GM21786 (cell line): ENCODE measurements at regions not wholly inside any gene's neighbourhood (a gene's known extent, or its start where the extent isn't known, plus 50 kb on each side); places are given as distances from the start of the nearest gene placed in this dataset.

Source experiments
- ATAC-seq: cut with Tn5 transposase; IDR thresholded peaks from one replicate; pipeline ENCODE4 v1.9.1; 2021; ENCODE audit not compliant: unreplicated experiment

DNA sequence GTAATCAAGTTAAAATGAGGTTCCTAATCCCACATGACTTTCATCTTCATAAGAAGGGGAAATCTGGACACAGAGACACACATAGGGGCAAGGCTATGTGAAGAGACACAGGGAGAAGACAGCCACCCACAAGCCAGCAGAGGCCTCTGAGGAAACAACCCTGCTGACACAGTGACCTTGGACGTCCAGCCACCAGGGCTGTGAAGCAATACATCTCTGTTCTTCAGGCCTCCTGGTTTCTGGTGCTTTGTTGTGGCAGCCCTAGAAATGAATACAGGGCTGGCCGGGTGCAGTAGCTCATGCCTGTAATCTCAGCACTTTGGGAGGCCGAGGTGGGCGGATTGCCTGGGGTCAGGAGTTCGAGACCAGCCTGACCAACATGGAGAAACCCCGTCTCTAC, 183.9 kb downstream of the CXCL12 start:
- ATAC-seq: no peak

DNA sequence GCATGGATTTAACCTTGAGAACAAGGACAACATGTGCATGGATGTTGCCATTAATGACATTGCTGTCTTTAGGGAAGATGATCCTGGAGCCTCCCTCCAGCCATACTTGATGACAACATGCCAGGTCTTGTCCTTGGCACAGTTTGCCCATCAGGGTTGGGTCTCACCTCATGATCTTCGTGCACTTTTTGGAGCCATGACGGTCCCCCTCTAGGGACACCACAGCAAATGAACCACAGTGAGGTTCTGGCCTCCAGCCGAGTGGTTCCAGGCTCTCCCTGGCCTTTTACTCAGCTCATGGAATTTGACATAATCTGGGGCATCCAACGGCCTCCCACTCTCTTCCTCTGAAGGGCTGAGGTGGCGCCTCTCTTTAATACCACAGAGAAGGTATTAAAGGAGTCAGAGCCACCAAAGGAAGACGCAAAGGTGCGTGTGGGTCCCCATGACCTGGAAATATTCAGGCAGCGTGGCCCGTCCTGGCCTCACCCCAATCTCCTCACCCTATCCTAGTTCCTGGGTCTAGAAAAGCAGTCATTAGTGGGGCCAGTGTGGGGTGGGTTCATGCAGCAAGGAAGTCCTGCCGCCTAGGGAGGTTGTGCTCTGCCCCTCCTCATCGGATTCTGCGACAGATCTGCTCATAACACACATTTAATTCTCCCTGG, 184.8 kb downstream of the CXCL12 start:
- ATAC-seq: no peak

DNA sequence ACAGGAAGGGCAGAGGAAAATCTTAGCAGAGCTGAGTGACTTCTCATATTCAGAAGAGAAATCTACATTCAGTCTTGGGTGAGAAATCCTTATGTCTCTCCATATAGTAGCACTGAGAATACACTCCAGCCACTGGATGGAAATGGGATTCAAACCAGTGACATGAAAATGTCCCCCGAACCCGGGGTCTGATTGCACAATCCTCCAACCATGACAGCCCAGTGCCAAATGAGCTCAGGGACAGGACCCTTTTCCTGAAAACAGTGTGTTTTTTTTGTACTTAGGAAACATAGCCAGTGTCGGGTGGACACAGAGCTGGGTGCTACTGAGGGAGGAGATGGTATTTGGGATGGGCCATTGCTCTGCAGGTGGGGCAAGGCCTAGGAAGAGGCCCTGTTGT, 185.6 kb downstream of the CXCL12 start:
- ATAC-seq: no peak

DNA sequence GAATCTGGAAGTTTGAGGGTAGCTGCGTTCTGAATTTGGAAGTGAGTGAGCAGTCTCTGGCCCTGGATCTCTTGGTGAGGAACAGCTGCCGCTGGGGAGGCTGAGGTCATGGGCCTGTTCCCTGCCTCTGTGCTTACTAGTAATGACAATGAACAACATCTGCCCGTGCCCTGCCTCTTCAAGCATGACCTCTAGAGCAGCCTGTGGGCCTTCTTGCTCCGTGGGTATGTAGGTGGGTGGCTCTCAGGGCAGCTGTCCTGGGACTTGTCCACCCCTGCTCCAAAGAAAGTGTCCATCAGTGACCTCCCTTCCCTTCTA, 186.2 kb downstream of the CXCL12 start:
- no peak for ATAC-seq

DNA sequence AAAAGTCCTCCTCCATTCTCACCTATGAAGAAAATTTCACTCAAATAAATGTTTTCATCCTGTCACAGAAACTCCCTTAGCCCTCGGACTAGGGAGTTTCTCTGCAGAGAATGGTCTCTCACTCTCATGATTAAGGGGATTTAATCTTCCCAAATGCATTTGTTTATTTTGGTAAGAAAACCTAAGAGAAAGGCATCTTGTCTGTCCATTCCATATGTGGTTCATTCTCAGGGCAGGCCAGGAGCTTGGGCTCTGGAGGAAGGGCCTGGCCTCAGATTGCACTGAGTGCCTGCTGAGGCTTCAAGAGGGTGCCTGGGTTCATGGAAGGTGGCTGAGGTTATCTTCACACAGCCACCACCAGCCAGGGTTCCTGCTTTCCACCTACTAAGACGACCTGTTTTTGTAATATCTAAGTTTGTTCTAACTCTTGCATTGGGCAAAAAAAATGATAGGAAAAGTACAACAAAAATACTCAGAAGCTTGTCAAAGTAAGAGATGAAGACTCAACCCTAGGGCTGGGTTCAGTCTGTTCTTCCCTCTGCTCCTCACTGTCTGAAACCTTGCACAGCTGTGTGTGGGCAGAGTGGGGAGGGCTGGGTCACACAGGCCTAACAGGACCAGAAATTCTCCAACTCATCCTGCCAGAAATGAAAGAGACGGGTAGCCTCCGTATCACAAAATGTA, 186.7 kb downstream of the CXCL12 start:
- ATAC-seq: no peak

DNA sequence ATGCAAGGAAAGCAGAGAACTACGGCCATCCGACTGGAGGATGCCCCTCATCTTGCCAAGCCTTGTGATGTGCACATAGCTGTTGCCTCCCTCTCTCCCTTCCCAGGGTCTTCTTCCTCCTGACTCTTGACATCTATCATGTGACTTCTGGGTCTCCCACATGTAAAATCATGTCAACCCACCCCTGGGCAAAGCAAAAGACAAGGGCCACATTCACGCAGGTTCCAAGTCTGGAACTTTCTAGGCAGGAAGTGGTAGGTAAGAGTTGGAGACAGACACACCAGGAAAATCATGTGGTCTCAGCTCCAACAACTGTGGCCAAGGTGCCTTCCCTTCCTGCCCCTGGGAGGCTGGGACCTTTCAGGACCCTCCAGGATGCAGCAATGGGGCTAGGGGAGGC, 187.3 kb downstream of the CXCL12 start:
- ATAC-seq: no peak

DNA sequence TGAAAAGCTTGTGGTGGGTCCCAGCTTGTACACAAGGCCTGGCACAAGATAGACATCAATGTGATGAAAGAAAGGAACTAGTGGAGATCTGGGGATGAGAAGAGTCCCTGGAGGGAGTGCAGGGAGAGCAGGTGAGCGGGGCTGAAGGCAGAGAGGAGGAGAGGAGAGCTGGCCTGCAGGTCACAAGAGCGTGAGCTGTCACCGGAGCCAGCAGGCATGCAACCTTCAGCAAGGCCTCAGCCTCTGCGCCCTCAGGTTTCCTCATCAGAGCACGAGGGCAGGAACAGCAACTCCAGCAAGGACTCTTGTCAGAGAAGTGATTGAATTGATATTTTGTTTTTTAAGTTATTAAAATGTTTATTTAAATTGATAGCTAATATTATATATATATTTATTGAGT, 188.6 kb downstream of the CXCL12 start:
- ATAC-seq: no peak

DNA sequence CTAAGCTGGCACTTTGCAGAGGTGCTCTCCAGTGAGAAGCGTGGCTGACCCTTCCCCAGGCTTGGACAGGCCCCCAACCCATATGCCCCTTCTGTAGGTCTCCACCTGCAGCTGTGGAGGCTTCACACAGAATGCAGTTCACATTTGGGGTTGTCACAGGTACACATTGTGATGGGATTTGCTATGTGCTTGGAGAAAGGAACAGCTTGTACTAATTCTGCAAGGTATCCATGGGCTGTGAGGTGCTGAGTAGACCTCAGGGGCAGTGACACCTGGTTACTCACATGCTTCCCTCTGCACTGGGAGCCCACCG, 188.9 kb downstream of the CXCL12 start:
- ATAC-seq: no peak

DNA sequence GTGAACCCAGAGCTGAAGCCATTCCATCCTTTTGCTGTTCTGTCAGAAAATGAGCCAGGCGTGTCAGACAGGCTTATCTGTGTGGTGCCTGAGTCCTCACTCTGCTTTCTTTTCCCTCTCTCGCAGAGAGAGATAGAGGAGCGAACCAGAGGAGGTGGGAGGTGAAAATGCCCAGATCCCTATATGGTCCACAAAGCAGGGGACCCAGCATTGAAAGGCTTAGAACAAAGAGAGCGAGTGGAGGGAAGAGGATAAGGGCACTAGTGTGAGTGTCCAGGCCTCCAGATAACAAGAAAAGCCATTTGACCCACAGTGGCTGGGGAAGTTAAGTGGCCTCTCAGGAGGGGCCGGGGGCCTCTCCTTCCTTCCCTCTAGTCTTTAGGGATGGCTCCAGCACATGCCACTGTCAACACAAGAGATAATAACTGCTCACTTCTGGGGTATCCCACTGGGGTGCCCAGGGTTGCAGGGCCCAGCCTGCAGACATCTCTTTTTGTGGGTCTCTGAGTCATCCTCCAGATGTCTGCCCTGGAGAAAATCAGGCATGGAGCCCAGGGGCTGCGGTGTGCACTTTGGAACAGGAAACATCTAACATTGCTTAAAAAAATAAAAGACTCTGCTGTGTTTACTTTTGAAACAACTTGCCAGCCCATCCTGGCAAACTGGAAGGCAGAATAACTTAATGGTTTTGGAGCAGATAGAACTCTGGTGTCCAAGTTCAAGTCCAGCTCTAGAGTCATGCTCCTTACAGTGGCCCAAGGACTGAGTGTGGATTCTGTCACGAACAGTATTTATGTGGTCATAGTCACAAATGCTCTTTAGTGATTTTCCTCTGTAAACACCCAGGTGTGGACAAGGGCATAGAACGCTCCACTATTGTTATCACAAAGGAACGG, 189.5 kb downstream of the CXCL12 start:
- ATAC-seq: no peak

DNA sequence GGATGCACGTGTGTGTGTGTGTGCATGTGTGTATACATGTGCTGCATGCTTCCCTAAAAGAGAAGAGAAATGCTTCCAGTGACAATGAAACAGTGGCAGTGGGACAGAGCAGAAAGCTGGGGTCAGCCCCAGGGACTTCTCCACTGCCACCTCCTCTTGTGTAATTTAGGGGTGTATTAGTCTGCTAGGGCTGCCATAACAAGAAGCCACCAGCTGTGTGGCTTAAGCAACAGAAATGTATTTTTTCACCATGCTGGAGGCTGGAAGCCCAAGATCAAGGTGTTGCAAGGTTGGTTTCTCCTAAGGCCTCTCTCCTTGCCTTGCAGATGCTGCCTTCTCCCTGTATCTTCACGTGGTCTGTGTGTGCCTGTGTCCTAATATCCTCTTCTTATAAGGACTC, 190.5 kb downstream of the CXCL12 start:
- no peak for ATAC-seq

DNA sequence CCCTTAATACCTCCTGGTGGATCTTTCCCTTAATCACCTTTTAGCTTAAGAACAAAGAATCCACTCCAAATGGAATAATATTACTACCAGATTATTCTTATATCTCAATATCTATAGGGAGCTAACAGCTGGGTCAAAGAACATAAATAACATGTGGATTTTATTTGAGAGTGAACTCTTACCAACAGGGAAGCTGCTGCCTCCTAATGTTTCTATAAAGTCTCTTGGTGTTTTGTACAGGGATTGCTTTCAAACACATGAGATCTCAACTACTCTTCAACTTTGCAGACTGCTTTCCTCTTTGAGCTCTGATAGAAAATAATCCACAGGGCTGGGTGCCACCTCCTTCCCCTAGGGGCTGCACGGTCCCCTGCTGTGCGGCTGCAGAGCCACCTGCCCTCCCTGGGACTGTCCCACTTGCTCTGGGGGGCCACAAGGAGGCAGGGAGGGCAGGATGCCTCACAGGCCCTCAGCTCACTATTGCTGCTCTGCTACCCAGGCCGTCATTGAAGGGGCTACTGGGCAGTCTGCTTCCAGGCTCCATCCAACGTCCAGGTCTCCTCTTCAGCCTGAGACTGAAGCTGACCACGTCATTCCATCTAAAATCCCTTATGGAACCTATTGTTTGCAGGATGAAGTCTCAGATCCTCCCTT, 191.2 kb downstream of the CXCL12 start:
- ATAC-seq: no peak

DNA sequence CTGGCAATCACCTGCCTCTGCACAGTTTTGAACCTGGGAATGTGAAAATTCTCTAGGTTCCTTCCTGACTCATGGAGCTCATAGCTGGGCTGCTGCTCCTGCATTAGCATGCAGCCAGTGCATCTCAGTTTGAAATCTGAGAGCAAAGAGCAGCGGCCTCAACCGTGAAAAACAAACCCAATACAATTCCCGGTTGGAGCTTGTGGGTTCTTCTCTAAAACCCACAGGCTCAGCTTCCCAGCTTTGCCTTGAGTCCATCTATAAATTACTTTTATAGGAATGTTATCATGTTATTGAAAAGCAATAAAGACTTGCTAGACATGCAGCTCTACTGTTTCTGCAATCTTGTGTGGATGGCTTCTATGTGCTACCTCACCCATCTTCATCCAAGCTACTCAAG, 191.7 kb downstream of the CXCL12 start:
- ATAC-seq: no peak

DNA sequence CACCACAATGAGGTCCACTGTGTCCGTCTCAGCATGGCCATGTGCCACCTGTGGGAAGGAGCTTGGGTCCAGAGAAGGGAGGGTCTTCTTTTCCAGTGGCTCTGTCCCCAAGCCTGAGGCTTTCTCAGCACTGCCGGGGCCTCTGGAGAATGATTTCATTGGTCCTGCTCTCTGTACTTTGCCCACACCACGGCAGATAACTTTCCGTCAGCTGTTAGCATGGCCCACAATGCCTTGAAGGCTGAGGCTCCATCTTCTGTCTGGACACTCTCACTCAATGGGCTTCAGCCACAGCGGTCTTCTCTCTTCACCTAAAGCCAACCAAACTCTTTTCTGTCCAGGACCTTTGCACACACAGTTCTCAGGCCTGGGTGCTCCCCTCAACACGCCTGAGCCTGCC, 192.5 kb downstream of the CXCL12 start:
- ATAC-seq: no peak

DNA sequence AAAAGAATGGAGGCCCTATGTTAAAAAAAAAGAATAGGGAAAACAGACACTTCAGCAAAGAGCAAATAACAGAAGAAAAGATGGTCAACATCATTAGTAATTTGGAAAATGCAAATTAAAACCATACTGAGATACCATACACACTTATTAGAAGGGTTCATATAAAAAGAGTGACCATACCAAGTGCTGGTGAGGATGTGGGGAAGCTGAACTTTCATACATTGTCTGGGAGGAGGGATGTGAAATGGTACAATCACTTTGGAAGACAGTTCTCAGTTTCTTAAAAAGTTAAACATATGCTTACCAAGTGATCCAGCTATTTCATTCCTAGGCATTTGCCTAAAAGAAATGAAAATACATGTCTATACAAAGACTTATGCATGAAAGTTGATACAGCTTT, 194.4 kb downstream of the CXCL12 start:
- ATAC-seq: no peak

DNA sequence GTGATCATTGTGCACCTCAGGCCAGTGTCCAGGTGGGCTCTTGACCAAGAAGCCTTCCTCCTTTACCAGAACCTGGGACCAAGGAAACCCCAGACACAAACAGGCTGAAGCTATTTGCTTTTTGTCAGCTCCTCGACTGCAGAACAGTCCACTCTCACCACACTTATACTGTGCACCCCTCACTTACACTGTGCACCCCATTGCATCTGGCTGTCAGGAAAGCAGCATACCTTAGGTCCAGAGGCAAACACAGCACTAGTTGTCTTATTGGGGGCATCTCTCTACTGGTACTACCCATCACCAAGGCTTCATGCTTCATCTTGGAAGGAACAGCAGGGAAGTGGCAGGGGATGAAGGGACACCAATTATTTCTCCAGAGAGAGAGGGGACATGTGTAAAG, 198.1 kb downstream of the CXCL12 start:
- ATAC-seq: no peak

DNA sequence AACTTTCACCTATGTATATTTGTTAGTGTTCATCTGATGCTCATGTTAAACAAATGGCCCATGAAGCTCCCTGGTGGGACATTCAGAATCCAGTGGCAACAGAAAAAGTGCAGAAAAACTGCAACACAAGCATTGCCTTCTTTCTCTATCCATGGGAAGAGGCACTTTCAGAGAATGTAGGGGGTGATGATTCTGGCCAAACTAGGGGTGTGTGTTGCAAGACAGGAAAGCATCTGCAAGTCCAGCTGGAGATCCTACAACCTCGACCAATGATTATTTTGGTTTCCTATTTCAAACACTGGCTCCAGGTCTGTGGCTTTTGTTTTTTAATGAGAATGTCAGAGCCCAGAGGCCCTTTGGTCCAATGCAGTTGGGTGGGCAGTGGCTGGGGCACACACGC, 198.7 kb downstream of the CXCL12 start:
- no peak for ATAC-seq

DNA sequence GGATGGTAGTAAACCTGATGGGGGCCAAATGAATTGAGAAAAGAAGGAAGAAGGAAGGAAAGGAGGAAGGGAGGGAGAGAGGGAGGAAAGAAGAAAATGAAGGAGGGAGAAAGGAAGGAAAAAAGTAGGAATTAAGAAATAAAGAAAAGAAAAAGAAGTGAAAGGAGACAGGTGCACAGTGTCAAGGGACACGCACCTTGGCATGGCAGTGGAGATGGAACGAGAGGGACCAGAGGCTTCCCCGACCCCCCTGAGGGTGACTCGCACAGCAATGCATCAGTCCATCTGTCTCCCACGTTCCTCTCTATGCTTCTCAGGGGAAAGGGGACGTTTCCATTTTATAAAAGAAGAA, 199.6 kb downstream of the CXCL12 start:
- no peak for ATAC-seq

DNA sequence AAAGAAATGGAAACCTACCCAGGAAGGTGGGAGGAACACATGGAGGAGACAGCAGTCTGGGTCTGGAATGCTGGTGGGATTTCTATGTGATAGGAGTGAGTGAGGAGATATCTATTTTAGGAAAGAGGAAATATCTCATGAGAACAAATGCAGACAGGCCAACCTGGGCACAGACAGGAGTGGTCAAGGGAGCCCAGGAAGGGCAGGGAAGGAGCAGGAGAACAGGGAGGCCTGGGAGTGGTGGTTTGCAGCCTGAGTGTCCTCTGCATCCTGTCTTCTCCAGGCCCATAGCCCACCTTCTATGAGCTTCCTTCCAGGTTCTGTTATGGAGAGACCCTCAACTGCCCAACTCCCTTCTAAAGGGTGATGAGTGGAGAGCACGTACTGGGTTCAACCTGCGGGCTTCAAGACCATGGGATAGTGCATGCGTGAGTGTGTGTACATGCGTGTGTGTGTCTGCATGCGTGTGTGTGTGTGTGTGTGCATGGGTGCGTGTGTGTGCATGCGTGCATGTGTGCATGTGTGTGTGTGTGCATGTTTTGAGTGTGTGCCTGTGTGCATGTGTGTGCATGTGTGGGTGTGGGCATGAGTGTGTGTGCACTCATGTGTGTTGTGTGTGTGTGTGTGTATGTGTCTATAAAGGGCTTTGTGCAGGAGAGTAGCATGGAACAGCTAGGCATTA, 200.1 kb downstream of the CXCL12 start:
- ATAC-seq: no peak

DNA sequence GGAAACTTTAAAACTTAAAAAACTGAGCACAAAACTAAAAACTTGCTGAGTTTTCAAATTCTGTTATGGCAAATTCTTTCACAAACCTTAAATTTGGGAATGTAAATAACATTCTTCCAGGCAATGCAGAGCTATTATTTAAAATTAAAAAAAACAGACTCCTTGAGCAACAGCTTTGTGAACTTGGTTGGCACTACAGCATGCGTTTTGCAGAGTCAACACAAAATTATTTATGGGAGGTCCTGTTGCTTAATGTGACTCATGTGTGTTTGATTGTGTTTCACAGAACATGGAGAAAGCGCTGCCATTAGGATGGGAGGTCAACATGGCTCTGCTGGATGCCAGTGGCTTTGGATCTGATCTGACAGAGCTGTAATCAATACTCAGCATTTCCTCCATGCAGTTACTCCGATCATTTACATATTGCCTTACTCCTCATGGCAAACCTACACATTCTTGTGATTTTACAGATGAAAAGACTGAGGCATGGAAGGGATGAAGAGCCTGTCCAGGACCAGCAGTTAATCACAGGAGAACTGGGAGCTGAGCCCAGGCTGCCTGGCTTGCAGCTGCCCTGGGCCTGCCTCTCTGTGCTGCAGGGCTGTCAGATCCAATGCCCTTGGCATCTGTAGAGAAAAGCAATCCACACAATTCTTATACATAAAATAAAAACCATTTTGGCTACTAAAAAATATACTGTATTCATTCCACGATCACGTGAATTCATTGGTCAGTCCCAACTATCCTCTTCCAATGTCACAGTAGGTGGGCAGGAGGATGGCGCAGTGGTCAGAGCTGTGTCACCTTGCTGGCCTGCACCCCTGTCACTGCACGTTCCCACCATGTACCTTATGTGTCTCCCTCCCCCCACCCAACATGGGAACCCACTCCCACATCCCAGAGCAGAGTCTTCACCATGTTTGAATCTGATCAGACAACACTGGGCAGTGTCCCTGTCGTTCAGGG, 200.9 kb downstream of the CXCL12 start:
- no peak for ATAC-seq

DNA sequence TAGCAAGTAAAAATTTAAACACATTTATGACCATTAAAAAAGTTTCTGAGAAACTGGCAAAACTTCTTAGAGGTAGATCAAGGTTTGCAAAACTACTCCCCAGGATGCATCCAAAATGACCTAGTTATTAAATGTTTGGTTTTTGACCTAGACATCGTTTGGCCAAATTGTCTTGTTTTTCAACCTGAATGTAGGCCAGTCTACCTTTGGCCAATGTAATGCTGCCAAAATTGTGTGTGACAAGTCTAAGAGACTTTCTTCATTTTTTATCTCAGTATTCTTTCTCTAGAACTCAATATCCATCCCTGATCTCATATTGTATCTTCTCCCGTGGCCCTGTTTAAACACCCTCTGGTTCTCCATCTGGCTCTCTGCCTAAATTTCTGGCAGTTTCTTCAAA, 202.0 kb downstream of the CXCL12 start:
- no peak for ATAC-seq
